Stimulated activated effector memory CD8-positive, alpha-beta T cell treated with anti-CD3 and anti-CD28 coated beads, Interleukin-12 subunit alpha, Interleukin-12 subunit beta, amount 100 ng/mL, for 72 hours (primary cell): ENCODE measurements at regions not wholly inside any gene's neighbourhood (a gene's known extent, or its start where the extent isn't known, plus 50 kb on each side); places are given as distances from the start of the nearest gene placed in this dataset.

ENCODE experiments used
- ATAC-seq: fragments of 150-1000 bp; cut with Tn5 transposase; 2 replicates; pipeline ENCODE4 v1.10.0; 2021
- DNase-seq, 2 donors: peaks; one replicate each; pipeline ENCODE4 v3.0.0; 2021 to 2022; ENCODE audit warnings: low spot score in 2 of 2
- H3K27ac Mint-ChIP-seq: one replicate; pipeline ENCODE4 v1.8.0; 2022; ENCODE audit warnings: mild to moderate bottlenecking, mixed read lengths
- H3K36me3 Mint-ChIP-seq: one replicate; pipeline ENCODE4 v1.8.0; 2022; ENCODE audit warnings: mild to moderate bottlenecking, mixed read lengths
- H3K4me1 Mint-ChIP-seq: one replicate; pipeline ENCODE4 v1.8.0; 2022; ENCODE audit warnings: mixed read lengths
- H3K4me3 Mint-ChIP-seq: one replicate; pipeline ENCODE4 v1.8.0; 2022; ENCODE audit warnings: mild to moderate bottlenecking, mixed read lengths
- H3K9me3 Mint-ChIP-seq: one replicate; pipeline ENCODE4 v1.8.0; 2022; ENCODE audit warnings: mixed read lengths

GRCh38 chr20:56974499-56975250 lies 291.8 kb downstream of the BMP7 start:
- H3K27ac Mint-ChIP-seq, result no peak overlapping the region

GRCh38 chr20:56975838-56976237 lies 290.6 kb downstream of the BMP7 start:
- no peak for DNase-seq
- Mint-ChIP-seq H3K27ac (no peak overlapping the region), H3K9me3 (no peaks in the 10 kb centered on the region), H3K4me1 (no peaks in the 10 kb centered on the region), H3K4me3 (no peak overlapping the region), H3K36me3 (no peaks in the 10 kb centered on the region)
- ATAC-seq, result peak; percentile 14

More at GRCh38 chr20:56974499-56975250, 291.8 kb downstream of the BMP7 start:
- Mint-ChIP-seq H3K36me3 (no peaks in the 10 kb centered on the region), H3K4me3 (no peak overlapping the region), H3K9me3 (no peaks in the 10 kb centered on the region), H3K4me1 (no peaks in the 10 kb centered on the region)
- DNase-seq, result no peak
- no peak for ATAC-seq

- Mint-ChIP-seq H3K4me1 (no peaks in the 10 kb centered on the region), H3K36me3 (no peaks in the 10 kb centered on the region), H3K27ac (no peak overlapping the region), H3K9me3 (no peaks in the 10 kb centered on the region), H3K4me3 (no peak overlapping the region)
- ATAC-seq (peak; percentile 14), DNase-seq (no peak)
Observed at GRCh38 chr20:56976336-56976735, 290.1 kb downstream of the BMP7 start.

- no peak for DNase-seq
- no peak overlapping the region for H3K27ac Mint-ChIP-seq
- no peak overlapping the region for H3K4me3 Mint-ChIP-seq
- ATAC-seq, result no peak
- no peaks in the 10 kb centered on the region for H3K9me3 Mint-ChIP-seq
- no peaks in the 10 kb centered on the region for H3K4me1 Mint-ChIP-seq
- H3K36me3 Mint-ChIP-seq, result no peaks in the 10 kb centered on the region
Observed at GRCh38 chr20:56978475-56978874, 288.0 kb downstream of the BMP7 start.

- no peaks in the 10 kb centered on the region for H3K36me3 Mint-ChIP-seq
- H3K4me1 Mint-ChIP-seq, result no peaks in the 10 kb centered on the region
- H3K9me3 Mint-ChIP-seq, result peaks cover 1% of the 10 kb centered on the region
- H3K4me3 Mint-ChIP-seq, result no peak overlapping the region
- no peak overlapping the region for H3K27ac Mint-ChIP-seq
- no peak for DNase-seq
- no peak for ATAC-seq
Observed at GRCh38 chr20:56979125-56979524, 287.3 kb downstream of the BMP7 start.

- DNase-seq, result no peak
- ATAC-seq, result no peak
- H3K9me3 Mint-ChIP-seq, result peaks cover 10% of the 10 kb centered on the region
- no peaks in the 10 kb centered on the region for H3K4me1 Mint-ChIP-seq
- H3K27ac Mint-ChIP-seq, result no peak overlapping the region
- no peaks in the 10 kb centered on the region for H3K36me3 Mint-ChIP-seq
- H3K4me3 Mint-ChIP-seq, result no peak overlapping the region
Observed at GRCh38 chr20:56981301-56981700, 285.1 kb downstream of the BMP7 start.

- H3K36me3 Mint-ChIP-seq, result no peaks in the 10 kb centered on the region
- peaks cover 10% of the 10 kb centered on the region for H3K9me3 Mint-ChIP-seq
Observed at GRCh38 chr20:56983813-56984212, 282.6 kb downstream of the BMP7 start.

GRCh38 chr20:56985066-56985685 lies 281.3 kb downstream of the BMP7 start:
- H3K9me3 Mint-ChIP-seq, result peaks cover 10% of the 10 kb centered on the region
- ATAC-seq (no peak), DNase-seq (no peak)
- H3K36me3 Mint-ChIP-seq, result no peaks in the 10 kb centered on the region
- H3K4me1 Mint-ChIP-seq, result no peaks in the 10 kb centered on the region
- H3K4me3 Mint-ChIP-seq, result no peak overlapping the region
- no peak overlapping the region for H3K27ac Mint-ChIP-seq

More at GRCh38 chr20:56983813-56984212, 282.6 kb downstream of the BMP7 start:
- H3K4me1 Mint-ChIP-seq, result no peaks in the 10 kb centered on the region
- H3K4me3 Mint-ChIP-seq, result no peak overlapping the region
- ATAC-seq (no peak), DNase-seq (no peak)
- no peak overlapping the region for H3K27ac Mint-ChIP-seq

GRCh38 chr20:56986476-56986875 lies 280.0 kb downstream of the BMP7 start:
- Mint-ChIP-seq H3K36me3 (no peaks in the 10 kb centered on the region), H3K9me3 (peaks cover 10% of the 10 kb centered on the region), H3K4me1 (no peaks in the 10 kb centered on the region), H3K4me3 (no peak overlapping the region), H3K27ac (no peak overlapping the region)
- DNase-seq (no peak), ATAC-seq (no peak)

- DNase-seq (no peak), ATAC-seq (no peak)
- Mint-ChIP-seq H3K4me3 (no peak overlapping the region), H3K27ac (no peak overlapping the region), H3K4me1 (no peaks in the 10 kb centered on the region), H3K36me3 (no peaks in the 10 kb centered on the region), H3K9me3 (peaks cover 10% of the 10 kb centered on the region)
Observed at GRCh38 chr20:56986931-56987720, 279.3 kb downstream of the BMP7 start.

GRCh38 chr20:56987986-56988385 lies 278.5 kb downstream of the BMP7 start:
- Mint-ChIP-seq H3K27ac (no peak overlapping the region), H3K36me3 (no peaks in the 10 kb centered on the region), H3K4me3 (no peak overlapping the region), H3K4me1 (no peaks in the 10 kb centered on the region), H3K9me3 (peaks cover 10% of the 10 kb centered on the region)
- no peak for ATAC-seq
- no peak for DNase-seq

GRCh38 chr20:56988446-56988845 lies 278.0 kb downstream of the BMP7 start:
- no peak overlapping the region for H3K4me3 Mint-ChIP-seq
- peaks cover 10% of the 10 kb centered on the region for H3K9me3 Mint-ChIP-seq
- no peaks in the 10 kb centered on the region for H3K4me1 Mint-ChIP-seq

GRCh38 chr20:56989516-56989915 lies 276.9 kb downstream of the BMP7 start:
- DNase-seq, result no peak
- no peak for ATAC-seq
- no peak overlapping the region for H3K4me3 Mint-ChIP-seq
- peaks cover 5% of the 10 kb centered on the region for H3K9me3 Mint-ChIP-seq
- H3K4me1 Mint-ChIP-seq, result no peaks in the 10 kb centered on the region
- H3K27ac Mint-ChIP-seq, result no peak overlapping the region
- no peaks in the 10 kb centered on the region for H3K36me3 Mint-ChIP-seq

More at GRCh38 chr20:56988446-56988845, 278.0 kb downstream of the BMP7 start:
- ATAC-seq (no peak), DNase-seq (no peak)
- Mint-ChIP-seq H3K36me3 (no peaks in the 10 kb centered on the region), H3K27ac (no peak overlapping the region)

GRCh38 chr20:56993020-56993559 lies 273.4 kb downstream of the BMP7 start:
- H3K4me1 Mint-ChIP-seq, result no peaks in the 10 kb centered on the region
- H3K9me3 Mint-ChIP-seq, result no peaks in the 10 kb centered on the region
- H3K4me3 Mint-ChIP-seq, result no peak overlapping the region
- ATAC-seq, result no peak
- no peak for DNase-seq
- H3K27ac Mint-ChIP-seq, result no peak overlapping the region
- H3K36me3 Mint-ChIP-seq, result no peaks in the 10 kb centered on the region

GRCh38 chr20:56994006-56994405 lies 272.4 kb downstream of the BMP7 start:
- DNase-seq (no peak), ATAC-seq (no peak)
- Mint-ChIP-seq H3K36me3 (no peaks in the 10 kb centered on the region), H3K27ac (no peak overlapping the region), H3K4me3 (no peak overlapping the region), H3K4me1 (no peaks in the 10 kb centered on the region), H3K9me3 (no peaks in the 10 kb centered on the region)
